HepG2 (cell line): ENCODE measurements at regions not wholly inside any gene's neighbourhood (a gene's known extent, or its start where the extent isn't known, plus 50 kb on each side); places are given as distances from the start of the nearest gene placed in this dataset.

Source experiments
- ATAC-seq: fragments of 200-7000 bp; cut with Tn5 transposase; 3 replicates; pipeline ENCODE4 v1.9.1; 2020; ENCODE audit warnings: mild to moderate bottlenecking, moderate library complexity
- BruUV-seq: library from RNA; stranded (reverse); fragments of 400-500 nt; replicated peaks from 2 replicates; lab custom pipeline; 2021; lab: Mats Ljungman, UMichigan
- CTCF ChIA-PET: fragments of 300-600 bp; formaldehyde crosslinking; extraction: SDS; loops from one replicate; lab custom pipeline; 2021; ENCODE audit warnings: low total read pairs, inconsistent platforms, low intra/inter-chr PET ratio; lab: Yijun Ruan, JAX
- POLR2A ChIA-PET: fragments of 350-600 bp; sonication (Branson Sonifier 250); formaldehyde crosslinking; loops from one replicate; lab custom pipeline; 2020; ENCODE audit warnings: antibody characterized with exemption, inconsistent platforms; lab: Yijun Ruan, JAX
- DNase-seq: peaks from one replicate; pipeline ENCODE4 v3.0.0-alpha.2; 2015; ENCODE audit warnings: low spot score
- FAIRE-seq: peaks from 3 replicates; lab custom pipeline; 2011; peaks lifted over from hg19 to GRCh38; lab: Jason Lieb, UNC
- H2AFZ ChIP-seq: one replicate; pipeline ENCODE4 v1.6.1; 2011; ENCODE audit warnings: low read length, inconsistent platforms
- H3K27ac ChIP-seq: fragments of 300-600 bp; 3 replicates; pipeline ENCODE4 v1.8.0; 2011; ENCODE audit warnings: mixed run types, mild to moderate bottlenecking, mixed read lengths, low read length, inconsistent platforms; ENCODE audit not compliant: insufficient read depth; ENCODE audit errors: extremely low read length
- H3K27me3 ChIP-seq, 2 experiments: fragments of 200-600 bp in 1 of 2; 2 replicates in 1 of 2; 3 replicates in 1 of 2; pipeline versions ENCODE4 v1.6.0 to v1.8.0; 2011; ENCODE audit warnings: low read length in 2 of 2, mild to moderate bottlenecking in 2 of 2, moderate library complexity in 2 of 2, inconsistent platforms in 1 of 2; ENCODE audit not compliant: insufficient read depth in 2 of 2, control insufficient read depth in 1 of 2
- H3K36me3 ChIP-seq, 2 experiments: fragments of 200-600 bp in 1 of 2; replicated peaks in 1 of 2; 2 replicates in 1 of 2; 3 replicates in 1 of 2; pipeline versions ENCODE4 v1.5.1 to v1.8.0; 2011; ENCODE audit warnings: low read length in 2 of 2, inconsistent platforms in 1 of 2; ENCODE audit not compliant: insufficient read depth in 2 of 2, control insufficient read depth in 1 of 2
- H3K4me1 ChIP-seq: 2 replicates; pipeline ENCODE4 v1.5.1; 2012; ENCODE audit warnings: low read length, inconsistent platforms; ENCODE audit not compliant: insufficient read depth
- H3K4me2 ChIP-seq: 2 replicates; pipeline ENCODE4 v1.6.0; 2011; ENCODE audit warnings: low read depth, low read length, inconsistent platforms
- H3K4me3 ChIP-seq, 3 experiments: fragments of 200-600 bp in 1 of 3; sonication (generic), shearing (Covaris generic) in 1 of 3; replicated peaks in 1 of 3; 2 replicates each; pipeline ENCODE4 v1.5.1; 2011 to 2016; ENCODE audit warnings: low read length in 3 of 3, inconsistent platforms in 2 of 3, low read depth in 2 of 3, mild to moderate bottlenecking in 2 of 3, control low read depth in 1 of 3, mixed read lengths in 1 of 3; ENCODE audit not compliant: insufficient read depth in 1 of 3
- H3K79me2 ChIP-seq: one replicate; pipeline ENCODE4 v1.6.1; 2011; ENCODE audit warnings: low read length, inconsistent platforms; ENCODE audit not compliant: insufficient read depth
- H3K9ac ChIP-seq: 2 replicates; pipeline ENCODE4 v1.6.0; 2011; ENCODE audit warnings: mild to moderate bottlenecking, low read depth, low read length, inconsistent platforms; ENCODE audit not compliant: insufficient read depth
- H3K9me3 ChIP-seq: 2 replicates; pipeline ENCODE4 v1.5.1; 2012; ENCODE audit warnings: mild to moderate bottlenecking, low read length
- H4K20me1 ChIP-seq: 2 replicates; pipeline ENCODE4 v1.6.0; 2011; ENCODE audit warnings: inconsistent platforms, mild to moderate bottlenecking, low read length, moderate library complexity; ENCODE audit not compliant: insufficient read depth
- JUND ChIP-seq: sonication (generic); formaldehyde crosslinking; IDR thresholded peaks from 2 replicates; pipeline ENCODE4 v1.8.0; 2022; ENCODE audit warnings: mild to moderate bottlenecking, missing genetic modification reagents
- SAP130 ChIP-seq: IDR thresholded peaks from 2 replicates; pipeline ENCODE4 v1.6.1; 2016; ENCODE audit warnings: low read depth
- SIX4 ChIP-seq: sonication (generic); formaldehyde crosslinking; IDR thresholded peaks from 2 replicates; pipeline ENCODE4 v1.4.0; 2020; ENCODE audit warnings: missing genetic modification reagents
- TAF1 ChIP-seq: sonication (generic); formaldehyde crosslinking; IDR thresholded peaks from 2 replicates; pipeline ENCODE4 v1.4.0; 2020; ENCODE audit warnings: missing genetic modification reagents
- ZNF253 ChIP-seq: sonication (generic); formaldehyde crosslinking; IDR thresholded peaks from 2 replicates; pipeline ENCODE4 v1.8.0; 2022; ENCODE audit warnings: mild to moderate bottlenecking, missing genetic modification reagents, borderline replicate concordance
- ZNF331 ChIP-seq: sonication (generic); formaldehyde crosslinking; IDR thresholded peaks from 2 replicates; pipeline ENCODE4 v1.4.0; 2020; ENCODE audit warnings: missing genetic modification reagents
- WGBS: methylation state at CpG from one replicate; pipeline ENCODE4 v1.1.6; 2017; ENCODE audit warnings: low lambda C conversion rate; 5-methylcytosine and 5-hydroxymethylcytosine counted together
- in situ Hi-C: cut with HindIII; loops from 2 replicates; pipeline ENCODE4 v1.10.0; 2017; ENCODE audit warnings: low pct_unique_long_range_greater_than_20kb; ENCODE audit not compliant: extremely low pct_ligation_motif_present
- intact Hi-C: fragments of 100-400 bp; cut with micrococcal nuclease; formaldehyde crosslinking; loops from one replicate; pipeline ENCODE4 v1.10.0; 2022; ENCODE audit not compliant: unreplicated experiment
- TF ChIP-seq, protein P1 (sequence below): sonication (generic); formaldehyde crosslinking; IDR thresholded peaks from 2 replicates; pipeline ENCODE4 v1.4.0; 2020; ENCODE audit warnings: missing genetic modification reagents, borderline replicate concordance
- TF ChIP-seq, protein P2 (sequence below): IDR thresholded peaks from 2 replicates; pipeline ENCODE4 v1.6.1; 2018; ENCODE audit warnings: missing genetic modification reagents, mild to moderate bottlenecking, missing compliant biosample characterization

DNA sequence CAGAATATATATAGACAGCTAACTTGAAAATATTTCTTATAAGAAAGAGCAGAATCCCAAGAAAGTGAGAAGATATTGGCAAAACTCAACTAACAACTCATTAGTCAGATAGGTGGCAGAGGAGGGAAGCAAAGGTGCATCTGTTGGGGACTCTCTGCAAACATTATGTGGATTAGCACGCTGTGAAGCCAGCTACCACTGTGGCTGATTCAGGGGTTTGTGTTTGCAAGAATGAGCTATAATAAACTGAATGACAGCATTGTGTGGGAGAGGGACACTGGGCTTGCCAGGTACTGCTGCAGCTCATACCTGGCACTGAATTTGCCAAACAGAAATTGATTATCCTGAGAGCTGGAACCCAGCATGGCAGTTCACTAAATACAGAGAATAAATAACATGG, 170.3 kb upstream of the MINDY3 start:
- 0% methylated on average over 1 of the region's 1 CpG for WGBS
- no peaks in the 10 kb centered on the region for H3K9me3 ChIP-seq
- BruUV-seq, result no TSS peak
- H3K27ac ChIP-seq, result no peak overlapping the region
- ChIA-PET CTCF (no interaction called here), POLR2A (no interaction called here)
- H3K36me3 ChIP-seq, result no peaks in the 10 kb centered on the region
- H3K4me3 ChIP-seq, result no peak overlapping the region
- H3K4me1 ChIP-seq, result no peaks in the 10 kb centered on the region
- H3K4me2 ChIP-seq, result no peak overlapping the region
- ATAC-seq (no peak), DNase-seq (no peak), FAIRE-seq (no peak)
- H4K20me1 ChIP-seq, result no peaks in the 10 kb centered on the region
- no peaks in the 10 kb centered on the region for H3K27me3 ChIP-seq
- no peaks in the 10 kb centered on the region for H3K79me2 ChIP-seq
- no peak for TF ChIP-seq ZNF331
- TF ChIP-seq, protein P1, sequence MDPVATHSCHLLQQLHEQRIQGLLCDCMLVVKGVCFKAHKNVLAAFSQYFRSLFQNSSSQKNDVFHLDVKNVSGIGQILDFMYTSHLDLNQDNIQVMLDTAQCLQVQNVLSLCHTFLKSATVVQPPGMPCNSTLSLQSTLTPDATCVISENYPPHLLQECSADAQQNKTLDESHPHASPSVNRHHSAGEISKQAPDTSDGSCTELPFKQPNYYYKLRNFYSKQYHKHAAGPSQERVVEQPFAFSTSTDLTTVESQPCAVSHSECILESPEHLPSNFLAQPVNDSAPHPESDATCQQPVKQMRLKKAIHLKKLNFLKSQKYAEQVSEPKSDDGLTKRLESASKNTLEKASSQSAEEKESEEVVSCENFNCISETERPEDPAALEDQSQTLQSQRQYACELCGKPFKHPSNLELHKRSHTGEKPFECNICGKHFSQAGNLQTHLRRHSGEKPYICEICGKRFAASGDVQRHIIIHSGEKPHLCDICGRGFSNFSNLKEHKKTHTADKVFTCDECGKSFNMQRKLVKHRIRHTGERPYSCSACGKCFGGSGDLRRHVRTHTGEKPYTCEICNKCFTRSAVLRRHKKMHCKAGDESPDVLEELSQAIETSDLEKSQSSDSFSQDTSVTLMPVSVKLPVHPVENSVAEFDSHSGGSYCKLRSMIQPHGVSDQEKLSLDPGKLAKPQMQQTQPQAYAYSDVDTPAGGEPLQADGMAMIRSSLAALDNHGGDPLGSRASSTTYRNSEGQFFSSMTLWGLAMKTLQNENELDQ, result no peak
- no peak for TF ChIP-seq ZNF253 (CRISPR knock-in tag)
- TF ChIP-seq SAP130 (CRISPR knock-in tag), result no peak
- TF ChIP-seq, protein P2, sequence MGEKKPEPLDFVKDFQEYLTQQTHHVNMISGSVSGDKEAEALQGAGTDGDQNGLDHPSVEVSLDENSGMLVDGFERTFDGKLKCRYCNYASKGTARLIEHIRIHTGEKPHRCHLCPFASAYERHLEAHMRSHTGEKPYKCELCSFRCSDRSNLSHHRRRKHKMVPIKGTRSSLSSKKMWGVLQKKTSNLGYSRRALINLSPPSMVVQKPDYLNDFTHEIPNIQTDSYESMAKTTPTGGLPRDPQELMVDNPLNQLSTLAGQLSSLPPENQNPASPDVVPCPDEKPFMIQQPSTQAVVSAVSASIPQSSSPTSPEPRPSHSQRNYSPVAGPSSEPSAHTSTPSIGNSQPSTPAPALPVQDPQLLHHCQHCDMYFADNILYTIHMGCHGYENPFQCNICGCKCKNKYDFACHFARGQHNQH, result no peak
- TF ChIP-seq JUND (CRISPR knock-in tag), result no peak
- TF ChIP-seq SIX4 (CRISPR knock-in tag), result no peak
- TF ChIP-seq TAF1 (CRISPR knock-in tag), result no peak
- in situ Hi-C loops (no loop called here), intact Hi-C loops (no loop called here)
- no peak overlapping the region for H3K9ac ChIP-seq
- no peak overlapping the region for H2AFZ ChIP-seq
